ENCODE measurements at regions not wholly inside any gene's neighbourhood (a gene's known extent, or its start where the extent isn't known, plus 50 kb on each side); places are given as distances from the start of the nearest gene placed in this dataset.

DNA sequence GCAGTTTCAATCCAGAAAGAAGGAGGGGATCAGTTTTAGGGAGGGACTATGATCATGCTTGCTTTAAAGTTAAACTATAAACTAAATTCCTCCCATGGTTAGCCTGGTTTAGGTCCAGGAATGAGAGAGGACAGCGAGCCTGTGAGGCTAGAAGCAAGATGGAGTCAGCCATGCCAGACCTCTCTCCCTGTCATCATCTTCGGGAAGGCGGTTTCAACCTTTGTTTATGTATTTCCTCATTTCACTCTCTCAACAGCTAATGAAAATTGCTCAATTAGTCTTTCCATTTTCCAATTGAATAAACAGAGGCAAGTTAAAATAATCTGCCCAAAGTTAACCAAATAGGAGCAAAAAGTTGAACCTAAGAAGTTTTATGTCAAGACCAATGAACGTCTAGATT lies 201.5 kb downstream of the KCNJ2 start:
- no peaks in the 10 kb centered on the region for H3K36me3 ChIP-seq
- no peak overlapping the region for H3K27ac ChIP-seq
- intact Hi-C loops (cut with DNase I) = no loop called here
- no peak for ATAC-seq
- H3K4me3 ChIP-seq = no peak overlapping the region
- H3K27me3 ChIP-seq = no peaks in the 10 kb centered on the region
- H3K9me3 ChIP-seq = peaks cover 0 to 4% (median 0%) of the 10 kb centered on the region in 11 donors
- WGBS, 2 donors = 80 to 89% methylated on average over 4 of the region's 4 CpGs
- peaks cover 0 to 1% (median 0%) of the 10 kb centered on the region in 9 donors for H3K4me1 ChIP-seq
- TF ChIP-seq CTCF (IDR thresholded peaks at IDR 0.05) = no peak
- no peak for DNase-seq

DNA sequence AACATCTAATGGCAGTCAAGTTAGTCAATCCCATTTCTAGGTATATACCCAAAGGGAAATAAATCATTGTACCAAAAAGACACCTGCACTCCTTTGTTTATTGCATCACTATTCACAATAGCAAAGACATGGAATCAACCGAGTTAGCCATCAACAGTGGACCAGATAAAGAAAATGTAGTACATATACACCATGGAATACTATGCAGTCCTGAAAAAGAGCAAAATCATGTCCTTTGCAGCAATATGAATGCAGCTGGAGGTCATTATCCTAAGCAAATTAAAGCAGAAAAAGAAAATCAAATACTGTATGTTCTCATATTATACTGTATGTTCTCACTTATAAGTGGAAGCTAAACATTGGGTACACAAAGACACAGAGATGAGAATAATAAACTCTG lies 204.0 kb downstream of the KCNJ2 start:
- 90 to 91% methylated on average over 1 of the region's 1 CpG for WGBS, 2 donors
- intact Hi-C loops (cut with DNase I) = no loop called here
- Histone ChIP-seq H3K4me1 (peaks cover 0 to 6% (median 0%) of the 10 kb centered on the region in 9 donors), H3K4me3 (no peak overlapping the region), H3K27ac (no peak overlapping the region), H3K36me3 (no peaks in the 10 kb centered on the region), H3K9me3 (peaks cover 0 to 4% (median 0%) of the 10 kb centered on the region in 11 donors), H3K27me3 (no peaks in the 10 kb centered on the region)
- no peak for ATAC-seq
- no peak for TF ChIP-seq CTCF (IDR thresholded peaks at IDR 0.05)
- no peak for DNase-seq

GRCh38 chr17:70374496-70374895 lies 205.2 kb downstream of the KCNJ2 start:
- intact Hi-C loops (cut with DNase I) = no loop called here

DNA sequence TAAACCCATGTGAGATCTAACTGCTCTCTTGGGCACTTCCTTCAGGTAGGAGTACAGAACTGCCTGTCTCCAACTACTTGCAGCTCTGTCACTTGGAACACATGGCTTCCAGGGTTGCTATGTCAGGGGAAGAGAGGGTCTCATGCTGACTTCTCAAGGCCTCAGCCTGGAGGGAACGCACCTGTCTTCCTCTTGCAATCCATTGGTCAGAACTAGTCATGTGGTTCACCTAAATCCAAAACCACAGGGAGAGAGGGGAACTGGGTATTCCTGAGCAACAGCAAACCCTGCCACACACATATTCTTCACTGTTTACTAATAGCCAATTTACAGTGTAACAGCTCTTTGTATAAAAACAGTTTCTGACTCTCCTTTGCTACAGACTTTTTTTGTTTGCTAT lies 206.1 kb downstream of the KCNJ2 start:
- H3K4me1 ChIP-seq = peaks cover 0 to 6% (median 0%) of the 10 kb centered on the region in 9 donors
- no peak overlapping the region for H3K27ac ChIP-seq
- no peaks in the 10 kb centered on the region for H3K27me3 ChIP-seq
- H3K36me3 ChIP-seq = no peaks in the 10 kb centered on the region
- WGBS, 2 donors = 79 to 91% methylated on average over 1 of the region's 1 CpG
- peaks cover 0 to 4% (median 0%) of the 10 kb centered on the region in 11 donors for H3K9me3 ChIP-seq
- DNase-seq (no peak), ATAC-seq (no peak)
- intact Hi-C loops (cut with DNase I) = no loop called here
- no peak overlapping the region for H3K4me3 ChIP-seq
- no peak for TF ChIP-seq CTCF (IDR thresholded peaks at IDR 0.05)

More at GRCh38 chr17:70374496-70374895, 205.2 kb downstream of the KCNJ2 start:
- no peak overlapping the region for H3K4me3 ChIP-seq
- 63 to 86% methylated on average over 7 of the region's 7 CpGs for WGBS, 2 donors
- H3K9me3 ChIP-seq = peaks cover 0 to 4% (median 0%) of the 10 kb centered on the region in 11 donors
- TF ChIP-seq CTCF (IDR thresholded peaks at IDR 0.05) = no peak
- no peaks in the 10 kb centered on the region for H3K36me3 ChIP-seq
- peaks cover 0 to 6% (median 0%) of the 10 kb centered on the region in 9 donors for H3K4me1 ChIP-seq
- H3K27me3 ChIP-seq = no peaks in the 10 kb centered on the region
- no peak overlapping the region for H3K27ac ChIP-seq
- no peak for ATAC-seq
- DNase-seq = no peak
